Stomach (tissue), 4 donors: ENCODE measurements at regions not wholly inside any gene's neighbourhood (a gene's known extent, or its start where the extent isn't known, plus 50 kb on each side); places are given as distances from the start of the nearest gene placed in this dataset.

Experiments used
- CTCF ChIP-seq, 7 experiments: fragments of 450-650 bp in 4 of 7; fragments of 200-600 bp in 3 of 7; sonication (generic) in 3 of 7; IDR thresholded peaks; one replicate each; pipeline ENCODE4 v1.5.1; 2016 to 2019; ENCODE audit warnings: antibody characterized with exemption in 7 of 7, control low read depth in 2 of 7, mild to moderate bottlenecking in 1 of 7
- EP300 ChIP-seq: sonication (generic); formaldehyde crosslinking; IDR thresholded peaks from one replicate; pipeline ENCODE4 v1.6.1; 2017; ENCODE audit warnings: antibody characterized with exemption
- POLR2A ChIP-seq, 4 donors: fragments of 450-650 bp; IDR thresholded peaks; one replicate each; pipeline ENCODE4 v1.6.1; 2016; ENCODE audit warnings: antibody characterized with exemption in 4 of 4, control low read depth in 2 of 4, mild to moderate bottlenecking in 1 of 4, moderate library complexity in 1 of 4
- POLR2AphosphoS5 ChIP-seq, 3 donors: sonication (generic); formaldehyde crosslinking; IDR thresholded peaks; one replicate each; pipeline ENCODE4 v1.6.1; 2016; ENCODE audit warnings: antibody characterized with exemption in 3 of 3

- no peak for TF ChIP-seq CTCF (IDR thresholded peaks at IDR 0.05)
- TF ChIP-seq POLR2A (IDR thresholded peaks at IDR 0.05): no peak
- no peak for TF ChIP-seq POLR2AphosphoS5 (IDR thresholded peaks at IDR 0.05)
- no peak for TF ChIP-seq EP300
Measured at GRCh38 chr6:9494864-9495263, 920.0 kb downstream of the TFAP2A start.
